HG03108 (cell line): ENCODE measurements at regions not wholly inside any gene's neighbourhood (a gene's known extent, or its start where the extent isn't known, plus 50 kb on each side); places are given as distances from the start of the nearest gene placed in this dataset.
"Not testable (repeated sequence)": the region's sequence is repeated elsewhere in the genome, so short reads cannot be mapped to it uniquely, and the experiment has no call there.

ENCODE experiments used
- ATAC-seq: cut with Tn5 transposase; IDR thresholded peaks from one replicate; pipeline ENCODE4 v1.9.1; 2021; ENCODE audit warnings: moderate library complexity; ENCODE audit not compliant: unreplicated experiment

- ATAC-seq, result not testable (repeated sequence)
Measured at GRCh38 chr13:18322821-18323220, 858.8 kb downstream of the TUBA3C start.

GRCh38 chr13:18319653-18320052 is 862.0 kb downstream of the TUBA3C start:
- ATAC-seq, result not testable (repeated sequence)

GRCh38 chr13:18303240-18303813 is 878.3 kb downstream of the TUBA3C start:
- not testable (repeated sequence) for ATAC-seq

- not testable (repeated sequence) for ATAC-seq
Measured at GRCh38 chr13:18300968-18301367, 880.7 kb downstream of the TUBA3C start.

GRCh38 chr13:18297359-18297758 is 884.3 kb downstream of the TUBA3C start:
- ATAC-seq, result not testable (repeated sequence)

GRCh38 chr13:18296617-18297016 is 885.0 kb downstream of the TUBA3C start:
- not testable (repeated sequence) for ATAC-seq

- ATAC-seq, result not testable (repeated sequence)
Measured at GRCh38 chr13:18294311-18294710, 887.3 kb downstream of the TUBA3C start.

GRCh38 chr13:18286848-18287247 is 894.8 kb downstream of the TUBA3C start:
- not testable (repeated sequence) for ATAC-seq

GRCh38 chr13:18285663-18286062 is 896.0 kb downstream of the TUBA3C start:
- ATAC-seq, result not testable (repeated sequence)

GRCh38 chr13:18284040-18284439 is 897.6 kb downstream of the TUBA3C start:
- ATAC-seq, result not testable (repeated sequence)

- ATAC-seq, result not testable (repeated sequence)
Measured at GRCh38 chr13:18281829-18282597, 899.6 kb downstream of the TUBA3C start.

- ATAC-seq, result not testable (repeated sequence)
Measured at GRCh38 chr13:18280904-18281828, 900.5 kb downstream of the TUBA3C start.

GRCh38 chr13:18279971-18280370 is 901.7 kb downstream of the TUBA3C start:
- ATAC-seq, result not testable (repeated sequence)

GRCh38 chr13:18277372-18277771 is 904.3 kb downstream of the TUBA3C start:
- ATAC-seq, result not testable (repeated sequence)

GRCh38 chr13:18276280-18276679 is 905.3 kb downstream of the TUBA3C start:
- not testable (repeated sequence) for ATAC-seq

- ATAC-seq, result not testable (repeated sequence)
Measured at GRCh38 chr13:18273785-18274514, 907.7 kb downstream of the TUBA3C start.

- not testable (repeated sequence) for ATAC-seq
Measured at GRCh38 chr13:18258801-18259419, 922.7 kb downstream of the TUBA3C start.

- not testable (repeated sequence) for ATAC-seq
Measured at GRCh38 chr13:18257686-18258085, 923.9 kb downstream of the TUBA3C start.

- ATAC-seq, result not testable (repeated sequence)
Measured at GRCh38 chr13:18252848-18253247, 928.8 kb downstream of the TUBA3C start.
